Gastrocnemius medialis (tissue), 4 donors: ENCODE measurements at regions not wholly inside any gene's neighbourhood (a gene's known extent, or its start where the extent isn't known, plus 50 kb on each side); places are given as distances from the start of the nearest gene placed in this dataset.
"Not testable (repeated sequence)": the region's sequence is repeated elsewhere in the genome, so short reads cannot be mapped to it uniquely, and the experiment has no call there.

Experiments used
- POLR2A ChIP-seq, 2 donors: fragments of 450-650 bp; IDR thresholded peaks; one replicate each; pipeline ENCODE4 v1.6.1; 2017; ENCODE audit warnings: antibody characterized with exemption in 2 of 2, mild to moderate bottlenecking in 2 of 2, moderate library complexity in 2 of 2
- TF ChIP-seq, protein P1 (sequence below), 5 experiments: fragments of 450-650 bp in 3 of 5; fragments of 200-600 bp in 2 of 5; sonication (generic) in 2 of 5; IDR thresholded peaks in 4 of 5; conservative IDR thresholded peaks in 1 of 5; 1 replicate in 4 of 5; 2 replicates in 1 of 5; pipeline ENCODE4 v1.5.1; 2016 to 2019; ENCODE audit warnings: antibody characterized with exemption in 5 of 5, mild to moderate bottlenecking in 3 of 5, moderate library complexity in 3 of 5

DNA sequence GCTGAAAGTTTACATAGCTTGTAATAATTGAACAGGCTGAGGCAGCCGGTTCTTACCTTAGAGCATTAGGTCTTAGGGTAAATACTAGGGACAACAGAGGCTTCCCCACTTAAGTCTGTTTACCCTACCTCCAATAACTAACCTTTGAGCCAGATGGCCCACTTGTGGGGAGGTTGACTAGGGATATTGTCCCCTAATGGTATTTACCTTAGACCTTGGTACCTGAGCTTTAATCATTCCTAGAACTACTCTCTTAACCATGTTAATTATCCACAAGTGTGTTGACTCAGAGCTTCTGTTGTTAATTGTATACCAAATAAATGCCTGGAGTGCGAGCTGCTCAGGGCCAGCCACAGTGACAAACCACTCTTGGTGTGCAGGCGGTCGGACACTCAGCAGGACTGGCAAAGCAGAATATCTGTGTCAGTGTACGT is 299.2 kb downstream of the TRIML1 start:
- not testable (repeated sequence) for TF ChIP-seq POLR2A (IDR thresholded peaks at IDR 0.05)
- TF ChIP-seq, protein P1, sequence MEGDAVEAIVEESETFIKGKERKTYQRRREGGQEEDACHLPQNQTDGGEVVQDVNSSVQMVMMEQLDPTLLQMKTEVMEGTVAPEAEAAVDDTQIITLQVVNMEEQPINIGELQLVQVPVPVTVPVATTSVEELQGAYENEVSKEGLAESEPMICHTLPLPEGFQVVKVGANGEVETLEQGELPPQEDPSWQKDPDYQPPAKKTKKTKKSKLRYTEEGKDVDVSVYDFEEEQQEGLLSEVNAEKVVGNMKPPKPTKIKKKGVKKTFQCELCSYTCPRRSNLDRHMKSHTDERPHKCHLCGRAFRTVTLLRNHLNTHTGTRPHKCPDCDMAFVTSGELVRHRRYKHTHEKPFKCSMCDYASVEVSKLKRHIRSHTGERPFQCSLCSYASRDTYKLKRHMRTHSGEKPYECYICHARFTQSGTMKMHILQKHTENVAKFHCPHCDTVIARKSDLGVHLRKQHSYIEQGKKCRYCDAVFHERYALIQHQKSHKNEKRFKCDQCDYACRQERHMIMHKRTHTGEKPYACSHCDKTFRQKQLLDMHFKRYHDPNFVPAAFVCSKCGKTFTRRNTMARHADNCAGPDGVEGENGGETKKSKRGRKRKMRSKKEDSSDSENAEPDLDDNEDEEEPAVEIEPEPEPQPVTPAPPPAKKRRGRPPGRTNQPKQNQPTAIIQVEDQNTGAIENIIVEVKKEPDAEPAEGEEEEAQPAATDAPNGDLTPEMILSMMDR (IDR thresholded peaks at IDR 0.05 in 4 of 5, conservative IDR thresholded peaks at IDR 0.05 in 1 of 5) = not testable (repeated sequence)
